ENCODE measurements at regions not wholly inside any gene's neighbourhood (a gene's known extent, or its start where the extent isn't known, plus 50 kb on each side); places are given as distances from the start of the nearest gene placed in this dataset.
"Not testable (repeated sequence)": the region's sequence is repeated elsewhere in the genome, so short reads cannot be mapped to it uniquely, and the experiment has no call there.

DNA sequence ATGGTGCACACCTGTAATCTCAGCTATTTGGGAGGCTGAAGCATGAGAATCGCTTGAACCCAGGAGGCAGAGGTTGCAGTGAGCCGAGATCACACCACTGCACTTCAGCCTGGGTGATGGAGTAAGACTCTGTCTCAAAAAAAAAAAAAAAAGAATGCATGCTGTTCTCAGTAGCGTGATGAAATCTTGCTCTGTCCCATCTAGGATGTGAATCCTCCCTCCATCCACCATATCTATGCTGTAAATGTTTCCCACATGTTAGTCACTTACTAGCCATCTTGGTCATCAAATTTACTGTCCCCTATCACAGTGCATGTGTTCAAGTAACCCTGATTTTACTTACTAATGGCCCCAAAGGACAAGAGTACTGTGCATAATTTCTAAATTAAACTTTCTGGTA, 315.4 kb upstream of the TBX18 start:
- H3K4me1 ChIP-seq (ENCODE audit: control insufficient read depth, insufficient read depth, low read length) = no peaks in the 10 kb centered on the region
- no peak overlapping the region for H3K4me3 ChIP-seq (ENCODE audit: insufficient read depth, low read depth, low read length)
- no peaks in the 10 kb centered on the region for H3K27me3 ChIP-seq (ENCODE audit: control insufficient read depth, insufficient read depth, low read length, poor library complexity, severe bottlenecking)
- no peaks in the 10 kb centered on the region for H3K36me3 ChIP-seq (ENCODE audit: control insufficient read depth, insufficient read depth, low read length)
- H3K27ac ChIP-seq (ENCODE audit: insufficient read depth, low read depth, low read length, poor library complexity, severe bottlenecking) = no peak overlapping the region
- 92% methylated on average over 3 of the region's 3 CpGs for WGBS, 2 experiments
- no peaks in the 10 kb centered on the region for H3K9me3 ChIP-seq (ENCODE audit: control insufficient read depth, low read length)

DNA sequence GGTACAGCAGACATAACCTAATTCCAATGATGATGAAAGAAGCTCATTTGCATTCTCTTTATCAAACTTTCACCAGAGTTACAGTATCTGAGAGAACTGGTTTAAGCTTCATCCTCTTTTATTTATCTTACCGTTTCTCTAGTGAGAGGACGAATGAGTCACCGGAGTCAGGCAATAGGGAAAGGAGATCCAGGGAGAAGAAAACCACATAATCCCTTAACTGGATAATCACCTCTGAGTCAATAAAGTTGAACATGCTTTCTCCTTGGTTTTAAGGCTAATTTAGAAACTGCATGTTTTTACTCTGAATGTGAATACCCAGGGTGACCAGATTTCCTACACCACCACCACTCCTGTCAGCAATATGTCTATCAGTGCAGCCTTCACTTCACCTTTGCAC, 313.7 kb upstream of the TBX18 start:
- WGBS, 2 experiments = 74 to 83% methylated on average over 2 to 3 of the region's 3 CpGs
- no peaks in the 10 kb centered on the region for H3K4me1 ChIP-seq (ENCODE audit: control insufficient read depth, insufficient read depth, low read length)
- H3K9me3 ChIP-seq (ENCODE audit: control insufficient read depth, low read length) = no peaks in the 10 kb centered on the region
- H3K36me3 ChIP-seq (ENCODE audit: control insufficient read depth, insufficient read depth, low read length) = no peaks in the 10 kb centered on the region
- H3K27me3 ChIP-seq (ENCODE audit: control insufficient read depth, insufficient read depth, low read length, poor library complexity, severe bottlenecking) = no peaks in the 10 kb centered on the region
- no peak overlapping the region for H3K4me3 ChIP-seq (ENCODE audit: insufficient read depth, low read depth, low read length)
- no peak overlapping the region for H3K27ac ChIP-seq (ENCODE audit: insufficient read depth, low read depth, low read length, poor library complexity, severe bottlenecking)

DNA sequence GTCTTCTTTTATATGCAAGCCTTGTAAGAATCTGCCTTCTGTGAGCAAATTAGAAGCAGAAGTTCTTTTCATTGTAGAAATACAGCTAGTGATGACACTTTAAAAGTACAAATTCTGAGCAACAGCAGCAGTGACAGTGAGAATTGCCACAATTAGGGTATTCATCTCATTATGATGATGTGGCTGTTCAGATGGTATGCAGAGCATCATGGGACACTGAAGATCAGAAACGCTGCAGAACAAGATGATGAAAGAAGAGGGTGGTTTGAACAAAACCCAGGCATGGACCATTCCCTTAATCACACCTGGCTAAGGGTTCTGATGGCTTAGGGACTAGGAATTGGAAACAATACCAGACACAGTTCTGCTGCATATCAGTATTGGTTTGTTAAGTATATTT, 312.7 kb upstream of the TBX18 start:
- no peaks in the 10 kb centered on the region for H3K9me3 ChIP-seq (ENCODE audit: control insufficient read depth, low read length)
- WGBS, 2 experiments = 58 to 72% methylated on average over 1 of the region's 1 CpG
- H3K27ac ChIP-seq (ENCODE audit: insufficient read depth, low read depth, low read length, poor library complexity, severe bottlenecking) = no peak overlapping the region
- H3K27me3 ChIP-seq (ENCODE audit: control insufficient read depth, insufficient read depth, low read length, poor library complexity, severe bottlenecking) = no peaks in the 10 kb centered on the region
- H3K4me1 ChIP-seq (ENCODE audit: control insufficient read depth, insufficient read depth, low read length) = no peaks in the 10 kb centered on the region
- H3K36me3 ChIP-seq (ENCODE audit: control insufficient read depth, insufficient read depth, low read length) = no peaks in the 10 kb centered on the region
- H3K4me3 ChIP-seq (ENCODE audit: insufficient read depth, low read depth, low read length) = no peak overlapping the region

DNA sequence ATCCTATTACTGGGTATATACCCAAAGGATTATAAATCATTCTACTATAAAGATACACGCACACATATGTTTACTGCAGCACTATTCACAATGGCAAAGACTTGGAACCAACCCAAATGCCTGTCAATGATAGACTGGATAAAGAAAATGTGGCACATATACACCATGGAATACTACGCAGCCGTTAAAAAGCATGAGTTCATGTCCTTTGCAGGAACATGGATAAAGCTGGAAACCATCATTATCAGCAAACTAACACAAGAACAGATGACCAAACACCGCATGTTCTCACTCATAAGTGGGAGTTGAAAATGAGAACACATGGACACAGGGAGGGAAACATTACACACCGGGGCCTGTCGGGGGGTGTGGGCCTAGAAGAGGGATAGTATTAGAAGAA, 307.4 kb upstream of the TBX18 start:
- H3K4me1 ChIP-seq (ENCODE audit: control insufficient read depth, insufficient read depth, low read length); H3K9me3 ChIP-seq (ENCODE audit: control insufficient read depth, low read length); H3K27me3 ChIP-seq (ENCODE audit: control insufficient read depth, insufficient read depth, low read length, poor library complexity, severe bottlenecking); H3K27ac ChIP-seq (ENCODE audit: insufficient read depth, low read depth, low read length, poor library complexity, severe bottlenecking); H3K4me3 ChIP-seq (ENCODE audit: insufficient read depth, low read depth, low read length); H3K36me3 ChIP-seq (ENCODE audit: control insufficient read depth, insufficient read depth, low read length): not testable (repeated sequence)
- WGBS, 2 experiments = 96 to 100% methylated on average over 5 to 6 of the region's 6 CpGs

DNA sequence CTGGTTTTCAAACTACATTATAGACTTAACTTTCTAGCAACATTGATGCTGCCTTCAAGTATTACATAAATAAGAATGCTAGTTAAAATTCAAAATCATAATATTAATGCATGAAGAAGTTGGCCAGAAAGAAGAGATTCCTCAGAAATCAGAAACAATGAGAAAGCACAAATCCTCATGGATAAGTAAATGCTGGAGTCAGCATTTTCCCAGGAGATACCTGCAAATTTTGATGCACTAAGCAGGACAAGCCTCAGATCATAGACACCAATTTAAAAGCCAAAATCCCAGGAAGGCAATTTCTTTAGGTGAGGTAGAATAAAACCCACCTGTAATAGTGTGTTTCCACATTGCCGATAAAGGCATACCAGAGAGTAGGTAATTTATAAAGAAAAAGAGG, 305.2 kb upstream of the TBX18 start:
- H3K36me3 ChIP-seq (ENCODE audit: control insufficient read depth, insufficient read depth, low read length) = no peaks in the 10 kb centered on the region
- no peak overlapping the region for H3K27ac ChIP-seq (ENCODE audit: insufficient read depth, low read depth, low read length, poor library complexity, severe bottlenecking)
- no peaks in the 10 kb centered on the region for H3K9me3 ChIP-seq (ENCODE audit: control insufficient read depth, low read length)
- H3K27me3 ChIP-seq (ENCODE audit: control insufficient read depth, insufficient read depth, low read length, poor library complexity, severe bottlenecking) = no peaks in the 10 kb centered on the region
- WGBS, 2 experiments = 90 to 93% methylated on average over 1 of the region's 1 CpG
- no peaks in the 10 kb centered on the region for H3K4me1 ChIP-seq (ENCODE audit: control insufficient read depth, insufficient read depth, low read length)
- H3K4me3 ChIP-seq (ENCODE audit: insufficient read depth, low read depth, low read length) = no peak overlapping the region

DNA sequence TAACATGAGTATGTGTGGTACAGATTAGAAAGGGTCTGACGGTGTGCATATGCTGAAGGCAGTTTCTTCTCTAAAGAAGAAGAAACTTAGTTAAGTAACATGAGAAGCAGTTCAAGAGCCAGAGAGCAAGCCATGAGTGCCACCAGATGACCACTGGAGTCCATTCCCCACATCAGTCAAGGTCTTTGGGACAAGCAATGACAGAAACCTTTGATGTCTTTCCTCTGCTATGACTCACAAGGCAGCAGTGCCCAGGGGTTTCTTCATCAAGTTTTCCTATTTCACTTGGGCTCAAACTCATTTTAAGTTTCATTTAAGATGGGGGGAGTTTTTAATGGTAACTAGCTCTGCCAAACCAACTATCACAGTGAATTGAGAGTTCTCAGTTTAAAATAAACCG, 303.8 kb upstream of the TBX18 start:
- Histone ChIP-seq H3K27me3 (ENCODE audit: control insufficient read depth, insufficient read depth, low read length, poor library complexity, severe bottlenecking) (no peaks in the 10 kb centered on the region), H3K9me3 (ENCODE audit: control insufficient read depth, low read length) (no peaks in the 10 kb centered on the region), H3K36me3 (ENCODE audit: control insufficient read depth, insufficient read depth, low read length) (no peaks in the 10 kb centered on the region), H3K4me1 (ENCODE audit: control insufficient read depth, insufficient read depth, low read length) (no peaks in the 10 kb centered on the region), H3K4me3 (ENCODE audit: insufficient read depth, low read depth, low read length) (no peak overlapping the region), H3K27ac (ENCODE audit: insufficient read depth, low read depth, low read length, poor library complexity, severe bottlenecking) (no peak overlapping the region)
- 95 to 97% methylated on average over 2 of the region's 2 CpGs for WGBS, 2 experiments

DNA sequence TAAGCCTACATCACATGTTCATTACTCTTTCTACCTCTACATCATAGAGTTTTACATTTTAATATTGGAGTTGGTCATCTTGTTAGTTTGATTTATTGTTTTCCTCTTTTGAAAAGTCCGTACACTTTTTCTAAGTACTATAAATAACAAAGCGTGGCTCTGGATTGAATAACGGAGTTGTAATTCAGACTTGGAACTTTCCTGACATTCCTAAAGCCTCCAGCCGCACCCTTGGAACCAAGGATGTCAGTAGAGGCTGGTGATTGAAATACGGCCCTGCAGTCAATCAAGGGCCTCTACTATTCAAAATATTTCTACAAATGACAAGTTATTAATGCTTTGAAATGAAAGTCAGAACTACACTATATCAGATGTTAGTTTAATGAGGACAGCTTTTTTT, 301.9 kb upstream of the TBX18 start:
- H3K27ac ChIP-seq (ENCODE audit: insufficient read depth, low read depth, low read length, poor library complexity, severe bottlenecking) = no peak overlapping the region
- no peak overlapping the region for H3K4me3 ChIP-seq (ENCODE audit: insufficient read depth, low read depth, low read length)
- 93 to 94% methylated on average over 2 to 5 of the region's 5 CpGs for WGBS, 2 experiments
- no peaks in the 10 kb centered on the region for H3K36me3 ChIP-seq (ENCODE audit: control insufficient read depth, insufficient read depth, low read length)
- no peaks in the 10 kb centered on the region for H3K9me3 ChIP-seq (ENCODE audit: control insufficient read depth, low read length)
- no peaks in the 10 kb centered on the region for H3K27me3 ChIP-seq (ENCODE audit: control insufficient read depth, insufficient read depth, low read length, poor library complexity, severe bottlenecking)
- no peaks in the 10 kb centered on the region for H3K4me1 ChIP-seq (ENCODE audit: control insufficient read depth, insufficient read depth, low read length)

DNA sequence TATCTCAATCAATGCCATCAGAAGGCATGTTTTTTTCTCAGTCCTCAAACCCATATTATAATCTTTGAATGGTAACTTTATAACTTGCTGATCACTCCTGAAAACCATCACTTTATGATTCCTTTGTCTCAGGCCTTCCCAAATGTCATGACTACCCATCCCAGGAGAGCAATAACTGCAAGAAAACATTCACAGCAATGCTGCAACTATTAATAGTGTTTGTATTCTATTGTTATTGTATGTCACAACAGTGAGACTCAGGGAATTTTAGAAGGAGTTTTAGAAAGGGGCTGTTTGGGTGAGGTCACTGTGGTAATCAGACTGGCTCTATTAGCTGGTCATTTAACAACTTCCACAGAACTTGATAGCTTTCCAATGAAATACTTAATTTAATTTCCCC, 301.4 kb upstream of the TBX18 start:
- no peak overlapping the region for H3K4me3 ChIP-seq (ENCODE audit: insufficient read depth, low read depth, low read length)
- no peaks in the 10 kb centered on the region for H3K9me3 ChIP-seq (ENCODE audit: control insufficient read depth, low read length)
- H3K27ac ChIP-seq (ENCODE audit: insufficient read depth, low read depth, low read length, poor library complexity, severe bottlenecking) = no peak overlapping the region
- no peaks in the 10 kb centered on the region for H3K4me1 ChIP-seq (ENCODE audit: control insufficient read depth, insufficient read depth, low read length)
- H3K36me3 ChIP-seq (ENCODE audit: control insufficient read depth, insufficient read depth, low read length) = no peaks in the 10 kb centered on the region
- H3K27me3 ChIP-seq (ENCODE audit: control insufficient read depth, insufficient read depth, low read length, poor library complexity, severe bottlenecking) = no peaks in the 10 kb centered on the region

DNA sequence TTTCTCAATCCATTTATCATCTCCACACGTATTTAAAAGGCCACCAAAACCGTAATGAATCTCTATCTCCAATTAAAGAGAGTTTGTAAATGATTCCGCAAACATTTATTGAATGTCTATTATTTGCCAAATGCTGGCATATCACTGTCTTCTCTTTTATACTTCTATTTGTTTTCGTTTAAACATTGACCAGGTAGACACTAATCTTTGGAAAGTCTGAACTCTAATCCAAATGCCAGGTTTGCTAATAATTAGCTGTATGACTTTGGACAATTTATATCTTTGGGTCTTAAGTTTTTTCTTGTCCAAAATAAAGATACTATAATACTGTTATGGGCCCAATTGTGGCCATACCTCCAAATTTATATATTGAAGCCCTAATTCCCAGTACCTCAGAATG, 299.2 kb upstream of the TBX18 start:
- WGBS, 2 experiments = 94 to 97% methylated on average over 4 of the region's 4 CpGs
- H3K36me3 ChIP-seq (ENCODE audit: control insufficient read depth, insufficient read depth, low read length) = no peaks in the 10 kb centered on the region

DNA sequence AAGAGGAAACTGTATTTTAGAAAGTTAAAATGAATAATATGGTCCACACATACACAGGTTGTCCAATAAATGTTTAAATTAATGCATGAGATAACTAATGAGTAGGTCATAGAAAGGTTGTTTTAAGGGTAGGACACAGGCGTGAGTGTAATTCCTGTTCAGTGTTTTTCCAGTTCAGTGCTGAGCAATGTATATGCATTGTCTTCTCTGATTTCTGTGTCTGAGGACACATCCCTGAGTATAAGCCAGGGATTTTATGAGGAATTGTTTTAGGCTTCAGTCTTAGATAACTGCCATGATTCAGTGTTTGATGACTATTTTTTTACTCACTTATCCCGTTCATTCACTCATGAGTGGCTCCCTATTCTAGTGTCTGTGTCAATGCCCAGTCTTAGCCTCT, 298.5 kb upstream of the TBX18 start:
- Histone ChIP-seq H3K27ac (ENCODE audit: insufficient read depth, low read depth, low read length, poor library complexity, severe bottlenecking) (no peak overlapping the region), H3K9me3 (ENCODE audit: control insufficient read depth, low read length) (no peaks in the 10 kb centered on the region), H3K4me3 (ENCODE audit: insufficient read depth, low read depth, low read length) (no peak overlapping the region), H3K36me3 (ENCODE audit: control insufficient read depth, insufficient read depth, low read length) (no peaks in the 10 kb centered on the region), H3K4me1 (ENCODE audit: control insufficient read depth, insufficient read depth, low read length) (no peaks in the 10 kb centered on the region), H3K27me3 (ENCODE audit: control insufficient read depth, insufficient read depth, low read length, poor library complexity, severe bottlenecking) (no peaks in the 10 kb centered on the region)
- 62 to 67% methylated on average over 2 of the region's 2 CpGs for WGBS, 2 experiments

More for the DNA sequence above, 299.2 kb upstream of the TBX18 start:
- Histone ChIP-seq H3K27ac (ENCODE audit: insufficient read depth, low read depth, low read length, poor library complexity, severe bottlenecking) (no peak overlapping the region), H3K9me3 (ENCODE audit: control insufficient read depth, low read length) (no peaks in the 10 kb centered on the region), H3K4me3 (ENCODE audit: insufficient read depth, low read depth, low read length) (no peak overlapping the region), H3K27me3 (ENCODE audit: control insufficient read depth, insufficient read depth, low read length, poor library complexity, severe bottlenecking) (no peaks in the 10 kb centered on the region), H3K4me1 (ENCODE audit: control insufficient read depth, insufficient read depth, low read length) (no peaks in the 10 kb centered on the region)

DNA sequence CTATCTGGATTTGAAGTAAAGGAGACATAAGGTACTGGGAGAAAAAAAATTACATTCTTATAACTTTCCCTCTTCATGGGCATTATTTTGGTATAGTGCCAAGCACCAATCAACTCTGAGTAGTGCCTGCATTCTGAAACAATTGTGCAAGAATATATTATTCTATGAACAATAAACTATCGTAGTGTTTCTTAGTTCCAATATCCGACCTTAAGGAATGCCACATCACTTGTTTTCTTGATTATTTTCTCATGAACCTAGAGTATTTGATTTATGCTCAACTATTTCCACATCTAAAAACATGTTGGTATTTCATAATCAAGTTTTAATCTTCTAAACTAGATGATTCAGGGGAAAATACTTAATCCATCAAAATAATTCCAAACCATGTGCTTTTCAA, 294.4 kb upstream of the TBX18 start:
- Histone ChIP-seq H3K9me3 (ENCODE audit: control insufficient read depth, low read length) (no peaks in the 10 kb centered on the region), H3K27ac (ENCODE audit: insufficient read depth, low read depth, low read length, poor library complexity, severe bottlenecking) (no peak overlapping the region), H3K36me3 (ENCODE audit: control insufficient read depth, insufficient read depth, low read length) (no peaks in the 10 kb centered on the region), H3K4me3 (ENCODE audit: insufficient read depth, low read depth, low read length) (no peak overlapping the region), H3K27me3 (ENCODE audit: control insufficient read depth, insufficient read depth, low read length, poor library complexity, severe bottlenecking) (no peaks in the 10 kb centered on the region), H3K4me1 (ENCODE audit: control insufficient read depth, insufficient read depth, low read length) (no peaks in the 10 kb centered on the region)
- 100% methylated on average over 2 of the region's 2 CpGs; no CpG with 5 or more reads in 1 of the 2 experiments for WGBS, 2 experiments
